ENCODE measurements at regions not wholly inside any gene's neighbourhood (a gene's known extent, or its start where the extent isn't known, plus 50 kb on each side); places are given as distances from the start of the nearest gene placed in this dataset.
"Not testable (repeated sequence)": the region's sequence is repeated elsewhere in the genome, so short reads cannot be mapped to it uniquely, and the experiment has no call there.

- not testable (repeated sequence) for ATAC-seq
Measured at GRCh38 chr18:70395771-70396170, 106.9 kb downstream of the SOCS6 start.

DNA sequence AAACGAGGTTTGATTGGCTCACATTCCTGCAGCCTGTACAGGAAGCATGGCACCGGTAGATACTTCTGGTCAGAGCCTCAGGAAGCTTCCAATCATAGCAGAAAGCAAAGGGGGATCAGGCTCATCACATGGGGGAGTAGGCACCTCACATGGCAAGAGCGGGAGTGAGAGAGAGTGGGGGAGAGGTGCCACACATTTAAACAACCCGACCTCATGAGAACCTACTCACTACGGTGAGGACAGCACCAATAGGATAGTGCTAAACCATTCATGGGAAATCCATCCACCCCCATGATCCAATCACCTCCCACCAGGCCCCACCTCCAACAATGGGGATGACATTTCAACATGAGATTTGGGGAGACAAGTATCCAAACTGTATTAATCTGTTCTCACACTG is 105.8 kb downstream of the SOCS6 start:
- intact Hi-C loops (cut with DNase I): no loop called here
- no peaks in the 10 kb centered on the region for H3K27me3 ChIP-seq (ENCODE audit: control insufficient read depth, insufficient read depth)
- H3K4me3 ChIP-seq (ENCODE audit: low read length): no peak overlapping the region
- no peaks in the 10 kb centered on the region for H3K9me3 ChIP-seq (ENCODE audit: control insufficient read depth, low read length)
- ATAC-seq (no peak), DNase-seq (no peak)
- H3K4me1 ChIP-seq (ENCODE audit: control insufficient read depth, insufficient read depth, low read length): no peaks in the 10 kb centered on the region
- 91% methylated on average over 5 of the region's 5 CpGs for WGBS
- no peak overlapping the region for H3K27ac ChIP-seq (ENCODE audit: low read length)

More at GRCh38 chr18:70395771-70396170, 106.9 kb downstream of the SOCS6 start:
- H3K27me3 ChIP-seq (ENCODE audit: control insufficient read depth, insufficient read depth); DNase-seq; intact Hi-C loops (cut with DNase I); H3K27ac ChIP-seq (ENCODE audit: low read length); H3K9me3 ChIP-seq (ENCODE audit: control insufficient read depth, low read length); H3K4me3 ChIP-seq (ENCODE audit: low read length); H3K4me1 ChIP-seq (ENCODE audit: control insufficient read depth, insufficient read depth, low read length): not testable (repeated sequence)
- 91% methylated on average over 4 of the region's 4 CpGs for WGBS

GRCh38 chr18:70390371-70391090 is 101.7 kb downstream of the SOCS6 start:
- 74% methylated on average over 4 of the region's 4 CpGs for WGBS
- intact Hi-C loops (cut with DNase I): no loop called here
- no peaks in the 10 kb centered on the region for H3K27me3 ChIP-seq (ENCODE audit: control insufficient read depth, insufficient read depth)
- DNase-seq (no peak), ATAC-seq (no peak)
- no peak overlapping the region for H3K4me3 ChIP-seq (ENCODE audit: low read length)
- H3K4me1 ChIP-seq (ENCODE audit: control insufficient read depth, insufficient read depth, low read length): no peaks in the 10 kb centered on the region
- no peak overlapping the region for H3K27ac ChIP-seq (ENCODE audit: low read length)
- no peaks in the 10 kb centered on the region for H3K9me3 ChIP-seq (ENCODE audit: control insufficient read depth, low read length)

- H3K9me3 ChIP-seq (ENCODE audit: control insufficient read depth, low read length); H3K27me3 ChIP-seq (ENCODE audit: control insufficient read depth, insufficient read depth); H3K27ac ChIP-seq (ENCODE audit: low read length); H3K4me3 ChIP-seq (ENCODE audit: low read length); DNase-seq; H3K4me1 ChIP-seq (ENCODE audit: control insufficient read depth, insufficient read depth, low read length); intact Hi-C loops (cut with DNase I); ATAC-seq: not testable (repeated sequence)
- WGBS: 94% methylated on average over 5 of the region's 5 CpGs
Measured at GRCh38 chr18:70389036-70389435, 100.2 kb downstream of the SOCS6 start.

GRCh38 chr18:70387027-70387426 is 98.2 kb downstream of the SOCS6 start:
- Histone ChIP-seq H3K4me1 (ENCODE audit: control insufficient read depth, insufficient read depth, low read length) (no peaks in the 10 kb centered on the region), H3K27ac (ENCODE audit: low read length) (no peak overlapping the region), H3K9me3 (ENCODE audit: control insufficient read depth, low read length) (no peaks in the 10 kb centered on the region), H3K27me3 (ENCODE audit: control insufficient read depth, insufficient read depth) (no peaks in the 10 kb centered on the region), H3K4me3 (ENCODE audit: low read length) (no peak overlapping the region)
- ATAC-seq (no peak), DNase-seq (no peak)
- intact Hi-C loops (cut with DNase I): no loop called here
- WGBS: 66% methylated on average over 1 of the region's 1 CpG

- ATAC-seq (no peak), DNase-seq (no peak)
- Histone ChIP-seq H3K4me1 (ENCODE audit: control insufficient read depth, insufficient read depth, low read length) (no peaks in the 10 kb centered on the region), H3K27me3 (ENCODE audit: control insufficient read depth, insufficient read depth) (no peaks in the 10 kb centered on the region), H3K4me3 (ENCODE audit: low read length) (no peak overlapping the region), H3K9me3 (ENCODE audit: control insufficient read depth, low read length) (no peaks in the 10 kb centered on the region), H3K27ac (ENCODE audit: low read length) (no peak overlapping the region)
- WGBS: 84% methylated on average over 3 of the region's 3 CpGs
- intact Hi-C loops (cut with DNase I): no loop called here
Measured at GRCh38 chr18:70386582-70386981, 97.7 kb downstream of the SOCS6 start.

DNA sequence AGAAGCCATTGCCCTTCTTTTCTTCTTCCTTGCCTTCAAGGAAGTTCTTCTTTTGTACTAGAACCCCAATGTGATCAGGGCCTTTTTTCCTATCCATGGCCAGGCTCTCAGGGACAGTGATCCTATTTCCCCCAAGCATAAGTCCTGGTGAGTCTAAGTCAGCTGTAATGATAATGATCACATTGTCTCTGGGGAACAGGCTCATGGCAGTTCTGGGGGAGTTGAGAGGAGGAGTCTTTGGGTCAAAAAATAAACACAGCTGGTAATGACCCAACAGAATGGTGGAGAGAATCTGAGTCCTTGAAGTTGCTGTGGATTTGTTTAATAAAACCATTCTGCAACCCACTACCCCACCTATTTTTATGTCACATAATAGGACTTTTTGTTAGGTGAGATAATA is 96.6 kb downstream of the SOCS6 start:
- ATAC-seq: no peak
- Histone ChIP-seq H3K4me1 (ENCODE audit: control insufficient read depth, insufficient read depth, low read length) (no peaks in the 10 kb centered on the region), H3K27ac (ENCODE audit: low read length) (no peak overlapping the region), H3K9me3 (ENCODE audit: control insufficient read depth, low read length) (no peaks in the 10 kb centered on the region), H3K27me3 (ENCODE audit: control insufficient read depth, insufficient read depth) (no peaks in the 10 kb centered on the region), H3K4me3 (ENCODE audit: low read length) (no peak overlapping the region)
- no peak for DNase-seq
- intact Hi-C loops (cut with DNase I): no loop called here

DNA sequence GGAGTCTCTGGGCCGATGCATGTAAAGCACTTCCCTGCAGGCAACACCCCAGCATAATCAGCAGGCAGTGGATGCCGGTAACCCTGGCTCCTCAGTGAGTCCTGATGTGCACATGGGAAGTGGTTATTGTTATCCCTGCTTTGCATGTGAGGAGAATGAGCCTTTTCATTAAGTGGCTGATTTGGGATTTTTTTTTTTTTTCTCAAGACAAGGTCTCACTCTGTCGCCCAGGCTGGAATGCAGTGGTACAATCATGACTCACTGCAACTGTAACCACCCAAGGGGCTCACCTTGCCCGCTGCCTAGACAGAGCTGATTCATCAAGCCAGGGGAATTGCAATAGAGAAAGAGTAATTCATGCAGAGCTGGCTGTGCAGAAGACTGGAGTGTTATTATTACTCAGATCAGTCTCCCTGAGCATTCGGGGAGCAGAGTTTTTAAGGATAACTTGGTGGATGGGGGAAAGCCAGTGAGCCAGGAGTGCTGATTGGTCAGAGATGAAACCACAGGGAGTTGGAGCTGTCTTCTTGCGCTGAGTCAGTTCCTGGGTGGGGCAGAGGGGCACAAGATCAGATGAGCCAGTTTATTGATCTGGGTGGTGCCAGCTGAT is 95.4 kb downstream of the SOCS6 start:
- WGBS: 69% methylated on average over 6 of the region's 6 CpGs

DNA sequence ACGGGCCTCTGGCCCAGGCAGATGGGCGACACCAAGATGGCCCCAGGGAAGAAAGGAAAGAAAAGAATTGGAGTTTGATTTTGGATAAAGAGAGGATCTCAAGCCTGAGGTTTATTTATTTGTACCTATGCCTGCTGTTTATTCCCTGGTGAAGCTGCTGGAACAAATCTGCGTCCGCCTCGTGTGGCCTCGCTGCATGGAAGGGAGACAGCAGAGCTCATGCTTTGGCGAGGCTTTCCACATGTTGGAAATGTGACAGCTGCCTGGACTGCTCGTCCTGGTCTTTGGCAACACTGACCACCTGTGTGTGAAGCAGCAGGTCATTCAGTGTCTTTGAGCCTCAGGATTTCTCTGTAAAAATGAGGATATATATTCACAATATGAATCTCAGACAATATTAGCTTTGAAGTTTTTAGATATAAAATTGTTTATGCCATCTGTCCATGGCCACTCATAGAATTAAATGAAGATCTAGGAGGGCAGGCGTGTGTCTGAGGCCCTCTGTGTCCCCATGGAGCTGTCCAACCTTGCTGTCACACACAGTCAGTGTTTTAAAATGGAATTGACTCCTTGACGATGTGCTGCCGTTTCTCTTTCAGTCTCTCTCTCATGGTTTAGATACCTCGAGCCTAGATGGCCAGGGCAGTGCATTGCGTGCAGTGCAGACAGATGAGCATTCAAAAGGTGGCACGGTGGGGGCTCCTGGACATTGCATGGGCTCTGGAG is 94.3 kb downstream of the SOCS6 start:
- intact Hi-C loops (cut with DNase I): no loop called here
- WGBS: 80% methylated on average over 14 of the region's 14 CpGs
- H3K27me3 ChIP-seq (ENCODE audit: control insufficient read depth, insufficient read depth): no peaks in the 10 kb centered on the region
- DNase-seq: no peak
- no peak overlapping the region for H3K4me3 ChIP-seq (ENCODE audit: low read length)
- no peaks in the 10 kb centered on the region for H3K9me3 ChIP-seq (ENCODE audit: control insufficient read depth, low read length)
- no peak overlapping the region for H3K27ac ChIP-seq (ENCODE audit: low read length)
- no peak for ATAC-seq
- no peaks in the 10 kb centered on the region for H3K4me1 ChIP-seq (ENCODE audit: control insufficient read depth, insufficient read depth, low read length)

More for the DNA sequence above, 95.4 kb downstream of the SOCS6 start:
- no peak overlapping the region for H3K4me3 ChIP-seq (ENCODE audit: low read length)
- intact Hi-C loops (cut with DNase I): no loop called here
- no peak overlapping the region for H3K27ac ChIP-seq (ENCODE audit: low read length)
- ATAC-seq: no peak
- H3K27me3 ChIP-seq (ENCODE audit: control insufficient read depth, insufficient read depth): no peaks in the 10 kb centered on the region
- no peak for DNase-seq
- H3K9me3 ChIP-seq (ENCODE audit: control insufficient read depth, low read length): no peaks in the 10 kb centered on the region
- no peaks in the 10 kb centered on the region for H3K4me1 ChIP-seq (ENCODE audit: control insufficient read depth, insufficient read depth, low read length)

DNA sequence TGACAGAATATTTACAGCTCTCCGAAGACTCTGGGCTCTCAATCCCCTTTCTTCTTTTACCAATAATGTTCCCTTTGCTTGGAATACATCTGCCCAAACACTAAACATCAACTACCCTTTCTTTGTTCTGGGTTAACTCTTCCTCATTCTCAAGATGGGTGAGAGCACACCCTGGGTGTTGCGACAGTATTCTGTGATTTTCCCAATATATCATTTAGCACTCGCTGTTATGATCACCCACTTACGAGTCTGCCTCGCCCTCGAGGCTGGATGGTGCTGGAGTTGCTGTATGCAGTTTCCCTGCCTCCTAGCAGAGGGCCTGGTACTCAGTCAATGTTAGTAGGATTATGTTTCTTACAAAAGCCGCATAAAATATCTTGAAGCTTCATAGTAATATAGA is 93.2 kb downstream of the SOCS6 start:
- no peaks in the 10 kb centered on the region for H3K4me1 ChIP-seq (ENCODE audit: control insufficient read depth, insufficient read depth, low read length)
- intact Hi-C loops (cut with DNase I): no loop called here
- no peaks in the 10 kb centered on the region for H3K27me3 ChIP-seq (ENCODE audit: control insufficient read depth, insufficient read depth)
- H3K27ac ChIP-seq (ENCODE audit: low read length): peak overlapping the region; percentile 51
- peak; percentile 31 to 44 for ATAC-seq
- no peaks in the 10 kb centered on the region for H3K9me3 ChIP-seq (ENCODE audit: control insufficient read depth, low read length)
- no peak overlapping the region for H3K4me3 ChIP-seq (ENCODE audit: low read length)
- no peak for DNase-seq
- WGBS: 71% methylated on average over 7 of the region's 7 CpGs

Data from right cardiac atrium (tissue), 5 donors.